HEK293 (cell line): ENCODE measurements at regions not wholly inside any gene's neighbourhood (a gene's known extent, or its start where the extent isn't known, plus 50 kb on each side); places are given as distances from the start of the nearest gene placed in this dataset.

Experiments
- CTCF ChIA-PET: fragments of 350-600 bp; formaldehyde crosslinking; extraction: SDS; loops from one replicate; lab custom pipeline; 2021; ENCODE audit warnings: antibody characterized with exemption; lab: Yijun Ruan, JAX
- POLR2A ChIA-PET: fragments of 300-600 bp; formaldehyde crosslinking; extraction: SDS; loops from one replicate; lab custom pipeline; 2020; ENCODE audit warnings: antibody characterized with exemption, inconsistent platforms; lab: Yijun Ruan, JAX
- H3K27ac ChIP-seq: fragments of 200-500 bp; sonication (Bioruptor generic); 2 replicates; pipeline ENCODE4 v1.5.1; 2014; ENCODE audit warnings: low read depth, low read length, control low read depth, inconsistent platforms; ENCODE audit errors: extremely low read depth
- H3K36me3 ChIP-seq, 2 experiments: fragments of 200-500 bp in 1 of 2; sonication (Bioruptor generic) in 1 of 2; 1 replicate in 1 of 2; 2 replicates in 1 of 2; pipeline ENCODE4 v1.5.1; 2014 to 2017; ENCODE audit warnings: inconsistent platforms in 2 of 2, low read length in 2 of 2; ENCODE audit not compliant: control insufficient read depth in 2 of 2, insufficient read depth in 1 of 2
- H3K4me1 ChIP-seq: fragments of 200-500 bp; sonication (Bioruptor generic); 2 replicates; pipeline ENCODE4 v1.5.1; 2014; ENCODE audit warnings: mild to moderate bottlenecking, low read length, inconsistent platforms; ENCODE audit not compliant: control insufficient read depth, insufficient read depth
- H3K4me3 ChIP-seq: 2 replicates; pipeline ENCODE4 v1.5.1; 2011; ENCODE audit warnings: low read depth, mild to moderate bottlenecking, control low read depth, low read length, moderate library complexity
- H3K9me3 ChIP-seq: fragments of 200-500 bp; sonication (Bioruptor generic); 2 replicates; pipeline ENCODE4 v1.5.1; 2014; ENCODE audit warnings: low read depth, low read length, inconsistent platforms; ENCODE audit not compliant: control insufficient read depth, insufficient read depth
- GFI1B ChIP-seq: fragments of 450-650 bp; formaldehyde crosslinking; IDR thresholded peaks from 2 replicates; pipeline ENCODE4 v1.5.1; 2016; ENCODE audit warnings: missing biosample characterization, missing genetic modification characterization
- GLIS1 ChIP-seq: fragments of 450-650 bp; formaldehyde crosslinking; IDR thresholded peaks from 2 replicates; pipeline ENCODE4 v1.5.1; 2016; ENCODE audit warnings: missing biosample characterization, missing genetic modification characterization
- SP3 ChIP-seq: fragments of 450-650 bp; formaldehyde crosslinking; IDR thresholded peaks from 2 replicates; pipeline ENCODE4 v1.5.1; 2016; ENCODE audit warnings: missing biosample characterization, missing genetic modification characterization
- ZEB2 ChIP-seq: fragments of 450-650 bp; formaldehyde crosslinking; IDR thresholded peaks from 2 replicates; pipeline ENCODE4 v1.5.1; 2016; ENCODE audit warnings: missing biosample characterization, missing genetic modification characterization
- ZNF121 ChIP-seq: fragments of 450-650 bp; formaldehyde crosslinking; IDR thresholded peaks from 2 replicates; pipeline ENCODE4 v1.5.1; 2016; ENCODE audit warnings: missing biosample characterization, missing genetic modification characterization
- ZNF169 ChIP-seq: fragments of 450-650 bp; formaldehyde crosslinking; IDR thresholded peaks from 2 replicates; pipeline ENCODE4 v1.5.1; 2016; ENCODE audit warnings: missing biosample characterization, missing genetic modification characterization
- ZNF175 ChIP-seq: fragments of 450-650 bp; formaldehyde crosslinking; IDR thresholded peaks from 2 replicates; pipeline ENCODE4 v1.5.1; 2016; ENCODE audit warnings: missing biosample characterization, missing genetic modification characterization
- ZNF26 ChIP-seq: fragments of 450-650 bp; formaldehyde crosslinking; IDR thresholded peaks from 2 replicates; pipeline ENCODE4 v1.5.1; 2016; ENCODE audit warnings: missing biosample characterization, missing genetic modification characterization
- ZNF311 ChIP-seq: fragments of 450-650 bp; formaldehyde crosslinking; IDR thresholded peaks from 2 replicates; pipeline ENCODE4 v1.5.1; 2017; ENCODE audit warnings: missing biosample characterization, missing genetic modification characterization, borderline replicate concordance
- ZNF416 ChIP-seq: fragments of 450-650 bp; formaldehyde crosslinking; IDR thresholded peaks from 2 replicates; pipeline ENCODE4 v1.5.1; 2016; ENCODE audit warnings: missing biosample characterization, missing genetic modification characterization
- ZNF433 ChIP-seq: fragments of 450-650 bp; formaldehyde crosslinking; IDR thresholded peaks from 2 replicates; pipeline ENCODE4 v1.5.1; 2016; ENCODE audit warnings: missing biosample characterization, missing genetic modification characterization, low read depth
- ZNF514 ChIP-seq: fragments of 450-650 bp; formaldehyde crosslinking; IDR thresholded peaks from 2 replicates; pipeline ENCODE4 v1.5.1; 2016; ENCODE audit warnings: missing biosample characterization, missing genetic modification characterization
- ZNF580 ChIP-seq: fragments of 450-650 bp; formaldehyde crosslinking; IDR thresholded peaks from 2 replicates; pipeline ENCODE4 v1.5.1; 2016; ENCODE audit warnings: missing biosample characterization, missing genetic modification characterization
- ZNF623 ChIP-seq: fragments of 450-650 bp; formaldehyde crosslinking; IDR thresholded peaks from 2 replicates; pipeline ENCODE4 v1.5.1; 2016; ENCODE audit warnings: missing biosample characterization, missing genetic modification characterization
- ZNF707 ChIP-seq: fragments of 450-650 bp; formaldehyde crosslinking; IDR thresholded peaks from 2 replicates; pipeline ENCODE4 v1.5.1; 2016; ENCODE audit warnings: missing biosample characterization, missing genetic modification characterization
- ZNF830 ChIP-seq: fragments of 450-650 bp; IDR thresholded peaks from 2 replicates; pipeline ENCODE4 v1.5.0; 2018; ENCODE audit warnings: missing biosample characterization, missing genetic modification characterization, low read depth, mild to moderate bottlenecking, moderate library complexity
- ZNF843 ChIP-seq: fragments of 450-650 bp; formaldehyde crosslinking; IDR thresholded peaks from 2 replicates; pipeline ENCODE4 v1.5.1; 2016; ENCODE audit warnings: missing biosample characterization, missing genetic modification characterization
- ZSCAN4 ChIP-seq: fragments of 450-650 bp; formaldehyde crosslinking; IDR thresholded peaks from 2 replicates; pipeline ENCODE4 v1.5.1; 2017; ENCODE audit warnings: missing biosample characterization, missing genetic modification characterization

GRCh38 chr10:84089162-84089561, 50.1 kb upstream of the GHITM start:
- ChIA-PET CTCF (no interaction called here), POLR2A (no interaction called here)
- Histone ChIP-seq H3K4me1 (no peaks in the 10 kb centered on the region), H3K27ac (no peak overlapping the region), H3K9me3 (no peaks in the 10 kb centered on the region), H3K4me3 (no peak overlapping the region), H3K36me3 (no peaks in the 10 kb centered on the region)
- TF ChIP-seq ZNF707: no peak
- no peak for TF ChIP-seq ZNF311 (tag by site-specific recombination)
- no peak for TF ChIP-seq ZSCAN4 (tag by site-specific recombination)
- TF ChIP-seq SP3 (tag by site-specific recombination): no peak
- no peak for TF ChIP-seq ZNF121
- TF ChIP-seq ZNF169 (tag by site-specific recombination): no peak
- no peak for TF ChIP-seq ZNF175
- TF ChIP-seq ZNF416 (tag by site-specific recombination): no peak
- TF ChIP-seq GFI1B (tag by site-specific recombination): no peak
- TF ChIP-seq GLIS1: no peak
- no peak for TF ChIP-seq ZNF830
- TF ChIP-seq ZNF623 (tag by site-specific recombination): no peak
- TF ChIP-seq ZNF26: no peak
- no peak for TF ChIP-seq ZNF514 (tag by site-specific recombination)
- TF ChIP-seq ZNF843 (tag by site-specific recombination): no peak
- no peak for TF ChIP-seq ZNF580
- no peak for TF ChIP-seq ZEB2 (tag by site-specific recombination)
- no peak for TF ChIP-seq ZNF433 (tag by site-specific recombination)
